ENCODE measurements at regions not wholly inside any gene's neighbourhood (a gene's known extent, or its start where the extent isn't known, plus 50 kb on each side); places are given as distances from the start of the nearest gene placed in this dataset.

- Histone ChIP-seq H3K9ac (replicated peaks in 1 of 4; ENCODE audit: extremely low read depth in 1 of 4, low read depth in 3 of 4, low read length in 3 of 4) (no peak overlapping the region), H2BK5ac (ENCODE audit: low read depth, low read length) (no peak overlapping the region), H3K4ac (replicated peaks; ENCODE audit: insufficient read length, low read depth, low read length) (no peak overlapping the region), H3K4me1 (replicated peaks in 1 of 4; ENCODE audit: control insufficient read depth in 3 of 4, insufficient read depth in 4 of 4, low read length in 3 of 4) (no peaks in the 10 kb centered on the region), H3K56ac (replicated peaks; ENCODE audit: insufficient read length, low read depth, low read length) (no peak overlapping the region), H4K91ac (replicated peaks; ENCODE audit: insufficient read length, low read length) (no peak overlapping the region), H3K27me3 (replicated peaks in 1 of 4; ENCODE audit: control insufficient read depth in 3 of 4, extremely low read depth in 1 of 4, insufficient read depth in 3 of 4, low read length in 3 of 4) (no peaks in the 10 kb centered on the region), H3K27ac (ENCODE audit: low read depth, low read length) (no peak overlapping the region), H3K79me2 (ENCODE audit: control insufficient read depth in 1 of 2, insufficient read depth in 2 of 2, low read length in 2 of 2) (no peaks in the 10 kb centered on the region), H4K8ac (ENCODE audit: extremely low read depth, insufficient read depth, low read length) (no peak overlapping the region), H3K36me3 (ENCODE audit: control insufficient read depth in 2 of 4, insufficient read depth in 4 of 4, low read length in 3 of 4) (no peaks in the 10 kb centered on the region), H3K9me3 (ENCODE audit: insufficient read depth in 2 of 2, low read depth in 1 of 2, low read length in 1 of 2) (no peaks in the 10 kb centered on the region), H4K5ac (ENCODE audit: insufficient read length, low read depth, low read length) (no peak overlapping the region), H3K4me3 (ENCODE audit: extremely low read depth in 1 of 4, insufficient read depth in 2 of 4, low read depth in 3 of 4, low read length in 4 of 4) (no peak overlapping the region), H4K20me1 (replicated peaks in 1 of 2; ENCODE audit: control insufficient read depth in 1 of 2, insufficient read depth in 2 of 2, low read length in 2 of 2) (no peaks in the 10 kb centered on the region), H2BK120ac (replicated peaks; ENCODE audit: low read depth, low read length) (no peak overlapping the region), H3K14ac (ENCODE audit: insufficient read length) (no peak overlapping the region), H3K23me2 (ENCODE audit: low read depth, low read length) (no peaks in the 10 kb centered on the region), H2AFZ (ENCODE audit: low read length) (no peak overlapping the region), H2BK12ac (ENCODE audit: low read depth, low read length) (no peak overlapping the region), H2BK20ac (ENCODE audit: low read length) (0 out of 2 replicates have a peak overlapping the region, but pooled peaks have one; percentile 21), H2BK15ac (ENCODE audit: low read length) (no peak overlapping the region), H3K23ac (ENCODE audit: insufficient read length) (no peak overlapping the region), H3K79me1 (ENCODE audit: low read depth, low read length) (no peaks in the 10 kb centered on the region), H2AK5ac (ENCODE audit: low read depth, low read length) (no peak overlapping the region), H3K4me2 (ENCODE audit: insufficient read depth in 1 of 2, low read depth in 2 of 2, low read length in 2 of 2) (no peak overlapping the region), H3K18ac (ENCODE audit: extremely low read depth, low read length) (no peak overlapping the region)
- POLR2A ChIA-PET (ENCODE audit: partially characterized antibody) = no interaction called here
- DNase-seq (ENCODE audit: low read depth in 1 of 2, low spot score in 2 of 2) = no peak
- FAIRE-seq = no peak
- CTCF ChIA-PET (ENCODE audit: partially characterized antibody) = no interaction called here
- 89% methylated on average over 5 of the region's 5 CpGs; no CpG with 5 or more reads in 1 of the 2 experiments for WGBS, 2 experiments (ENCODE audit: extremely low coverage in 1 of 2, insufficient coverage in 1 of 2, insufficient read length in 1 of 2, insufficient replicate concordance in 2 of 2, low coverage in 1 of 2, low lambda C conversion rate in 2 of 2, missing lambda C conversion rate in 1 of 2)
- no peak for TF ChIP-seq CTBP2 (IDR thresholded peaks at IDR 0.05; ENCODE audit: borderline replicate concordance, insufficient read depth, insufficient read length, low read length)
- TF ChIP-seq BACH1 (IDR thresholded peaks at IDR 0.05; ENCODE audit: low read length) = no peak
- no peak for TF ChIP-seq CBX8 (IDR thresholded peaks at IDR 0.05; ENCODE audit: borderline replicate concordance, low read depth, low read length)
- no peak for TF ChIP-seq ASH2L (IDR thresholded peaks at IDR 0.05; ENCODE audit: low read length)
- no peak for TF ChIP-seq SRF (IDR thresholded peaks at IDR 0.05; ENCODE audit: low read depth, low read length)
- TF ChIP-seq POU5F1 (IDR thresholded peaks at IDR 0.05; ENCODE audit: low read depth, low read length) = no peak
- no peak for TF ChIP-seq RNF2 (IDR thresholded peaks at IDR 0.05; ENCODE audit: borderline replicate concordance, low read depth, low read length, missing control alignments, poor library complexity, severe bottlenecking)
- no peak for TF ChIP-seq POLR2AphosphoS5 (IDR thresholded peaks at IDR 0.05; ENCODE audit: low read depth, low read length)
- TF ChIP-seq HDAC2 (IDR thresholded peaks at IDR 0.05; ENCODE audit: borderline replicate concordance in 1 of 2, low read depth in 2 of 2, low read length in 2 of 2) = no peak
- no peak for TF ChIP-seq E2F6 (IDR thresholded peaks at IDR 0.05)
- no peak for TF ChIP-seq SP2 (IDR thresholded peaks at IDR 0.05; ENCODE audit: low read length)
- TF ChIP-seq USF2 (IDR thresholded peaks at IDR 0.05; ENCODE audit: low read length) = no peak
- no peak for TF ChIP-seq MAX (IDR thresholded peaks at IDR 0.05)
Measured at GRCh38 chr6:98056955-98057354, 773.9 kb upstream of the MMS22L start.
